Fibroblast of lung (primary cell): ENCODE measurements at regions not wholly inside any gene's neighbourhood (a gene's known extent, or its start where the extent isn't known, plus 50 kb on each side); places are given as distances from the start of the nearest gene placed in this dataset.

Source experiments
- DNase-seq, 2 donors: peaks; one replicate each; pipeline versions ENCODE4 v3.0.0 to v3.0.0-alpha.2; 2010; ENCODE audit warnings: low read depth in 2 of 2
- H2AFZ ChIP-seq: 2 replicates; pipeline ENCODE4 v1.5.1; 2012; ENCODE audit warnings: low read length, control low read depth, inconsistent platforms
- H3K27ac ChIP-seq: 2 replicates; pipeline ENCODE4 v1.5.1; 2011; ENCODE audit warnings: low read length, control low read depth; ENCODE audit not compliant: insufficient read depth
- H3K27me3 ChIP-seq: 2 replicates; pipeline ENCODE4 v1.5.1; 2011; ENCODE audit warnings: mild to moderate bottlenecking, low read length; ENCODE audit not compliant: control insufficient read depth, insufficient read depth
- H3K36me3 ChIP-seq: 2 replicates; pipeline ENCODE4 v1.5.1; 2011; ENCODE audit warnings: low read length; ENCODE audit not compliant: control insufficient read depth, insufficient read depth
- H3K4me1 ChIP-seq: 2 replicates; pipeline ENCODE4 v1.5.1; 2011; ENCODE audit warnings: low read length; ENCODE audit not compliant: control insufficient read depth, insufficient read depth; ENCODE audit errors: extremely low read depth
- H3K4me2 ChIP-seq: 2 replicates; pipeline ENCODE4 v1.5.1; 2011; ENCODE audit warnings: low read length, control low read depth; ENCODE audit not compliant: insufficient read depth; ENCODE audit errors: extremely low read depth
- H3K4me3 ChIP-seq, 4 experiments: fragments of 200-600 bp in 1 of 4; sonication (generic) in 1 of 4; replicated peaks in 1 of 4; 2 replicates each; pipeline ENCODE4 v1.5.1; 2011 to 2016; ENCODE audit warnings: low read length in 4 of 4, low read depth in 3 of 4, mild to moderate bottlenecking in 3 of 4, control low read depth in 2 of 4, inconsistent platforms in 1 of 4, mixed read lengths in 1 of 4; ENCODE audit not compliant: insufficient read depth in 1 of 4; ENCODE audit errors: control extremely low read depth in 1 of 4
- H3K79me2 ChIP-seq: 2 replicates; pipeline ENCODE4 v1.5.1; 2012; ENCODE audit warnings: mild to moderate bottlenecking, low read length, inconsistent platforms; ENCODE audit not compliant: control insufficient read depth, insufficient read depth
- H3K9ac ChIP-seq: 2 replicates; pipeline ENCODE4 v1.5.1; 2011; ENCODE audit warnings: mild to moderate bottlenecking, low read length, control low read depth; ENCODE audit not compliant: insufficient read depth
- H3K9me3 ChIP-seq: 2 replicates; pipeline ENCODE4 v1.5.1; 2012; ENCODE audit warnings: low read depth, low read length; ENCODE audit not compliant: control insufficient read depth, insufficient read depth
- H4K20me1 ChIP-seq: 2 replicates; pipeline ENCODE4 v1.5.1; 2011; ENCODE audit warnings: low read length; ENCODE audit not compliant: control insufficient read depth, insufficient read depth; ENCODE audit errors: extremely low read depth
- EZH2 ChIP-seq: IDR thresholded peaks from 2 replicates; pipeline ENCODE4 v1.5.1; 2012; ENCODE audit warnings: low read length, control low read depth, mild to moderate bottlenecking; ENCODE audit errors: missing control alignments
- TF ChIP-seq, protein P1 (sequence below), 2 donors: IDR thresholded peaks in 1 of 2; conservative IDR thresholded peaks in 1 of 2; 1 replicate in 1 of 2; 2 replicates in 1 of 2; pipeline ENCODE4 v1.5.1; 2011 to 2012; ENCODE audit warnings: low read length in 2 of 2, control low read depth in 1 of 2, inconsistent platforms in 1 of 2, low read depth in 1 of 2, mild to moderate bottlenecking in 1 of 2

DNA sequence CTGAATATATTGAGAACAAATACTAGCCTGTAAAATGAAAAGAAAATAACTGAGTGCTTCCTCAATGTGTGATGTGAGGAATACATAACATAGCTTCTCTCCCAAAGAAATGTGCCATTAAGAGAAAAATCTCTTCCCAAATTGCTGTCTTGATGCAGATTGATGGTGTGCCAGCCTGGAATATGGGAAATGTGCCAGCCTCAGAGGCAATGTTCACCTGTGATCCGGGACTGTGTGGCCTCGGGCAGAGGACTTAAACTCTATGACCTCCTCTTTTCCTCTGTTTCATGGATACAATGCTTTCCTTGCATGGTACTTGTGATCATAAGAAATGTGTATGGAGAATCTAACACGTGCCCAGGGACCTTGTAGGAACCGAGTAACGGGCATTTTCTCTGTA lies 370.9 kb downstream of the DIRAS2 start:
- H3K4me1 ChIP-seq, result no peaks in the 10 kb centered on the region
- H3K9ac ChIP-seq, result no peak overlapping the region
- no peaks in the 10 kb centered on the region for H3K79me2 ChIP-seq
- H3K4me3 ChIP-seq, result no peak overlapping the region
- no peaks in the 10 kb centered on the region for H4K20me1 ChIP-seq
- H3K36me3 ChIP-seq, result no peaks in the 10 kb centered on the region
- TF ChIP-seq, protein P1, sequence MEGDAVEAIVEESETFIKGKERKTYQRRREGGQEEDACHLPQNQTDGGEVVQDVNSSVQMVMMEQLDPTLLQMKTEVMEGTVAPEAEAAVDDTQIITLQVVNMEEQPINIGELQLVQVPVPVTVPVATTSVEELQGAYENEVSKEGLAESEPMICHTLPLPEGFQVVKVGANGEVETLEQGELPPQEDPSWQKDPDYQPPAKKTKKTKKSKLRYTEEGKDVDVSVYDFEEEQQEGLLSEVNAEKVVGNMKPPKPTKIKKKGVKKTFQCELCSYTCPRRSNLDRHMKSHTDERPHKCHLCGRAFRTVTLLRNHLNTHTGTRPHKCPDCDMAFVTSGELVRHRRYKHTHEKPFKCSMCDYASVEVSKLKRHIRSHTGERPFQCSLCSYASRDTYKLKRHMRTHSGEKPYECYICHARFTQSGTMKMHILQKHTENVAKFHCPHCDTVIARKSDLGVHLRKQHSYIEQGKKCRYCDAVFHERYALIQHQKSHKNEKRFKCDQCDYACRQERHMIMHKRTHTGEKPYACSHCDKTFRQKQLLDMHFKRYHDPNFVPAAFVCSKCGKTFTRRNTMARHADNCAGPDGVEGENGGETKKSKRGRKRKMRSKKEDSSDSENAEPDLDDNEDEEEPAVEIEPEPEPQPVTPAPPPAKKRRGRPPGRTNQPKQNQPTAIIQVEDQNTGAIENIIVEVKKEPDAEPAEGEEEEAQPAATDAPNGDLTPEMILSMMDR (conservative IDR thresholded peaks at IDR 0.05 in 1 of 2, IDR thresholded peaks at IDR 0.05 in 1 of 2; ENCODE audit: low read depth in 1 of 2, low read length in 2 of 2), result no peak
- no peak for TF ChIP-seq EZH2
- H3K27me3 ChIP-seq, result no peaks in the 10 kb centered on the region
- no peak overlapping the region for H3K4me2 ChIP-seq
- no peak overlapping the region for H2AFZ ChIP-seq
- H3K9me3 ChIP-seq, result no peaks in the 10 kb centered on the region
- DNase-seq, result no peak
- no peak overlapping the region for H3K27ac ChIP-seq

GRCh38 chr9:90274725-90275124 lies 367.9 kb downstream of the DIRAS2 start:
- Histone ChIP-seq H3K9me3 (no peaks in the 10 kb centered on the region), H3K4me3 (no peak overlapping the region), H4K20me1 (no peaks in the 10 kb centered on the region), H3K4me1 (no peaks in the 10 kb centered on the region), H3K79me2 (no peaks in the 10 kb centered on the region), H3K4me2 (no peak overlapping the region), H3K9ac (no peak overlapping the region), H3K36me3 (no peaks in the 10 kb centered on the region), H3K27ac (no peak overlapping the region), H2AFZ (no peak overlapping the region), H3K27me3 (no peaks in the 10 kb centered on the region)
- TF ChIP-seq, protein P1 (conservative IDR thresholded peaks at IDR 0.05 in 1 of 2, IDR thresholded peaks at IDR 0.05 in 1 of 2; ENCODE audit: low read depth in 1 of 2, low read length in 2 of 2), result no peak
- no peak for TF ChIP-seq EZH2
- DNase-seq, result no peak

DNA sequence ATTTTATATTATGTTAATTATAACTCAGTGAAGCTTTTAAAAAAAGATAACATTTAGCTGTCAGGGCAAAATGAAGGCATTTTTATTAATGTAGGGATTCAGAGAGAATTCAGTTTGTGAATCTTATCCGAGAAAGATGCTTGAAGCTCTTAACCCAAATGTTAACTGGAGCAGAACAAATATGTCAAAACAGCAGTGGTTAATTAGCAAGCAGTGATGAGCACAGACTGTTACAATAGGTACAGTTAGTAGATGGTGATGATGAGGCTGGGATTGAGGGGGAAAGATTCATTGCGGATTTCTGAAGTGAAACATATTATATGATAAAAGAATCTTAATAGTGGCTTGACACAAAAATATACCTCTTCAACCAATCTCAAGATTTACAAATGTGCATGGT lies 356.7 kb downstream of the DIRAS2 start:
- H3K9ac ChIP-seq, result no peak overlapping the region
- no peak overlapping the region for H3K4me3 ChIP-seq
- no peaks in the 10 kb centered on the region for H3K79me2 ChIP-seq
- H3K27ac ChIP-seq, result no peak overlapping the region
- H3K36me3 ChIP-seq, result no peaks in the 10 kb centered on the region
- TF ChIP-seq, protein P1 (conservative IDR thresholded peaks at IDR 0.05 in 1 of 2, IDR thresholded peaks at IDR 0.05 in 1 of 2; ENCODE audit: low read depth in 1 of 2, low read length in 2 of 2), result no peak
- TF ChIP-seq EZH2, result no peak
- no peaks in the 10 kb centered on the region for H3K4me1 ChIP-seq
- H2AFZ ChIP-seq, result no peak overlapping the region
- no peaks in the 10 kb centered on the region for H3K9me3 ChIP-seq
- no peaks in the 10 kb centered on the region for H3K27me3 ChIP-seq
- no peak for DNase-seq
- no peak overlapping the region for H3K4me2 ChIP-seq
- no peaks in the 10 kb centered on the region for H4K20me1 ChIP-seq
